ENCODE measurements at regions not wholly inside any gene's neighbourhood (a gene's known extent, or its start where the extent isn't known, plus 50 kb on each side); places are given as distances from the start of the nearest gene placed in this dataset.

GRCh38 chr3:104642827-104643226 lies 723.9 kb upstream of the ALCAM start:
- Histone ChIP-seq H3K36me3 (no peaks in the 10 kb centered on the region), H3K9me3 (peaks cover 0 to 26% (median 0%) of the 10 kb centered on the region in 12 donors), H3K4me3 (no peak overlapping the region), H3K27ac (no peak overlapping the region), H3K4me1 (no peaks in the 10 kb centered on the region), H3K27me3 (no peaks in the 10 kb centered on the region)
- DNase-seq (no peak), ATAC-seq (no peak)
- TF ChIP-seq POLR2A (IDR thresholded peaks at IDR 0.05) (no peak), CTCF (IDR thresholded peaks at IDR 0.05) (no peak)
- intact Hi-C loops (cut with DNase I), result no loop called here

- TF ChIP-seq POLR2A (IDR thresholded peaks at IDR 0.05), result no peak
- no peak for TF ChIP-seq CTCF (IDR thresholded peaks at IDR 0.05)
- ATAC-seq (no peak), DNase-seq (no peak)
- Histone ChIP-seq H3K36me3 (no peaks in the 10 kb centered on the region), H3K4me1 (no peaks in the 10 kb centered on the region), H3K4me3 (no peak overlapping the region), H3K27ac (no peak overlapping the region), H3K27me3 (no peaks in the 10 kb centered on the region), H3K9me3 (peaks cover 0 to 7% (median 0%) of the 10 kb centered on the region in 12 donors)
- intact Hi-C loops (cut with DNase I), result no loop called here
Measured at GRCh38 chr3:104646196-104646595, 720.5 kb upstream of the ALCAM start.

- intact Hi-C loops (cut with DNase I), result no loop called here
- Histone ChIP-seq H3K4me1 (no peaks in the 10 kb centered on the region), H3K27ac (no peak overlapping the region), H3K36me3 (no peaks in the 10 kb centered on the region), H3K4me3 (no peak overlapping the region), H3K27me3 (no peaks in the 10 kb centered on the region), H3K9me3 (peaks cover 0 to 15% (median 10%) of the 10 kb centered on the region in 12 donors)
- 72 to 77% (median 75%) methylated on average over 1 of the region's 1 CpG for WGBS, 4 donors
- DNase-seq, result no peak
- no peak for ATAC-seq
- no peak for TF ChIP-seq POLR2A (IDR thresholded peaks at IDR 0.05)
- TF ChIP-seq CTCF (IDR thresholded peaks at IDR 0.05), result no peak
Measured at GRCh38 chr3:104648823-104649222, 717.9 kb upstream of the ALCAM start.

- DNase-seq, result no peak
- Histone ChIP-seq H3K4me3 (no peak overlapping the region), H3K36me3 (no peaks in the 10 kb centered on the region), H3K4me1 (no peaks in the 10 kb centered on the region), H3K27me3 (no peaks in the 10 kb centered on the region), H3K9me3 (no peaks in the 10 kb centered on the region), H3K27ac (no peak overlapping the region)
- TF ChIP-seq CTCF (IDR thresholded peaks at IDR 0.05) (no peak), POLR2A (IDR thresholded peaks at IDR 0.05) (no peak)
- 82 to 88% (median 85%) methylated on average over 5 of the region's 5 CpGs for WGBS, 4 donors
- no peak for ATAC-seq
- intact Hi-C loops (cut with DNase I), result no loop called here
Measured at GRCh38 chr3:104669083-104669482, 697.6 kb upstream of the ALCAM start.
